IMR-90 (cell line): ENCODE measurements at regions not wholly inside any gene's neighbourhood (a gene's known extent, or its start where the extent isn't known, plus 50 kb on each side); places are given as distances from the start of the nearest gene placed in this dataset.

Experiments used
- ATAC-seq: fragments of 200-7000 bp; cut with Tn5 transposase; 2 replicates; pipeline ENCODE4 v1.9.1; 2020; ENCODE audit warnings: low read depth, mild to moderate bottlenecking, moderate library complexity
- BruUV-seq: library from RNA; stranded (reverse); fragments of 400-500 nt; replicated peaks from 2 replicates; lab custom pipeline; 2021; lab: Mats Ljungman, UMichigan
- CTCF ChIA-PET: fragments of 300-600 bp; formaldehyde crosslinking; extraction: SDS; loops from one replicate; lab custom pipeline; 2021; ENCODE audit warnings: antibody characterized with exemption; lab: Yijun Ruan, JAX
- POLR2A ChIA-PET: fragments of 300-600 bp; sonication (Branson Sonifier 250); formaldehyde crosslinking; loops from one replicate; lab custom pipeline; 2022; ENCODE audit warnings: antibody characterized with exemption; ENCODE audit not compliant: unreplicated experiment; lab: Charles Lee
- DNase-seq: peaks from one replicate; pipeline ENCODE4 v3.0.0; 2013
- H2AFZ ChIP-seq: replicated peaks from 2 replicates; pipeline ENCODE3; 2013; ENCODE audit warnings: low read length, mild to moderate bottlenecking; ENCODE audit not compliant: poor library complexity
- H2AK5ac ChIP-seq: 2 replicates; pipeline ENCODE4 v1.6.1; 2013; ENCODE audit warnings: low read depth, low read length, inconsistent platforms
- H2AK9ac ChIP-seq: replicated peaks from 2 replicates; pipeline ENCODE3; 2013; ENCODE audit warnings: mild to moderate bottlenecking, low read depth, low read length, moderate library complexity; ENCODE audit not compliant: poor library complexity
- H2BK120ac ChIP-seq: 2 replicates; pipeline ENCODE4 v1.6.1; 2013; ENCODE audit warnings: low read depth, low read length, inconsistent platforms
- H2BK15ac ChIP-seq: 3 replicates; pipeline ENCODE4 v1.6.1; 2013; ENCODE audit warnings: low read depth, low read length, inconsistent platforms
- H2BK20ac ChIP-seq: 2 replicates; pipeline ENCODE4 v1.6.1; 2013; ENCODE audit warnings: low read depth, mild to moderate bottlenecking, inconsistent platforms, low read length, moderate library complexity
- H2BK5ac ChIP-seq: 2 replicates; pipeline ENCODE4 v1.6.1; 2013; ENCODE audit warnings: mild to moderate bottlenecking, low read depth, low read length, inconsistent platforms; ENCODE audit not compliant: poor library complexity, severe bottlenecking
- H3K14ac ChIP-seq: replicated peaks from 2 replicates; pipeline ENCODE4 v1.6.1; 2013; ENCODE audit warnings: low read depth, low read length, inconsistent platforms
- H3K18ac ChIP-seq: 2 replicates; pipeline ENCODE4 v1.6.1; 2013; ENCODE audit warnings: low read depth, low read length, control low read depth
- H3K23ac ChIP-seq: 2 replicates; pipeline ENCODE4 v1.6.1; 2013; ENCODE audit warnings: low read depth, low read length, inconsistent platforms
- H3K27ac ChIP-seq: 2 replicates; pipeline ENCODE4 v1.5.1; 2013; ENCODE audit warnings: mild to moderate bottlenecking, control low read depth, low read length; ENCODE audit not compliant: insufficient read depth
- H3K27me3 ChIP-seq: 2 replicates; pipeline ENCODE4 v1.6.1; 2013; ENCODE audit warnings: low read length; ENCODE audit not compliant: control insufficient read depth, insufficient read depth
- H3K36me3 ChIP-seq: 2 replicates; pipeline ENCODE4 v1.6.1; 2013; ENCODE audit warnings: low read length, mixed read lengths; ENCODE audit not compliant: control insufficient read depth, insufficient read depth
- H3K4ac ChIP-seq: 2 replicates; pipeline ENCODE4 v1.6.1; 2013; ENCODE audit warnings: low read depth, low read length, inconsistent platforms
- H3K4me1 ChIP-seq: 2 replicates; pipeline ENCODE4 v1.6.1; 2013; ENCODE audit warnings: low read length, mixed read lengths; ENCODE audit not compliant: control insufficient read depth, insufficient read depth
- H3K4me2 ChIP-seq: 2 replicates; pipeline ENCODE4 v1.6.1; 2013; ENCODE audit warnings: low read depth, mild to moderate bottlenecking, control low read depth, low read length, moderate library complexity
- H3K4me3 ChIP-seq: 2 replicates; pipeline ENCODE4 v1.5.1; 2013; ENCODE audit warnings: low read depth, mild to moderate bottlenecking, control low read depth, low read length, moderate library complexity; ENCODE audit not compliant: insufficient read depth
- H3K56ac ChIP-seq: 2 replicates; pipeline ENCODE4 v1.6.1; 2013; ENCODE audit warnings: low read length, inconsistent platforms; ENCODE audit not compliant: insufficient read depth; ENCODE audit errors: extremely low read depth
- H3K79me1 ChIP-seq, 2 experiments: 2 replicates each; pipeline ENCODE4 v1.6.1; 2013; ENCODE audit warnings: low read length in 2 of 2, inconsistent platforms in 1 of 2, low read depth in 1 of 2
- H3K9ac ChIP-seq: 2 replicates; pipeline ENCODE4 v1.6.1; 2013; ENCODE audit warnings: low read depth, low read length, control low read depth
- H3K9me1 ChIP-seq: 2 replicates; pipeline ENCODE4 v1.6.1; 2013; ENCODE audit warnings: low read length, inconsistent platforms; ENCODE audit not compliant: insufficient read depth
- H3K9me3 ChIP-seq: 2 replicates; pipeline ENCODE4 v1.6.1; 2013; ENCODE audit warnings: low read length; ENCODE audit not compliant: control insufficient read depth, insufficient read depth
- H4K20me1 ChIP-seq: 2 replicates; pipeline ENCODE4 v1.6.1; 2013; ENCODE audit warnings: low read length, inconsistent platforms; ENCODE audit not compliant: insufficient read depth
- H4K5ac ChIP-seq: 2 replicates; pipeline ENCODE4 v1.6.1; 2013; ENCODE audit warnings: mild to moderate bottlenecking, low read depth, low read length, control low read depth
- H4K8ac ChIP-seq, 2 experiments: 2 replicates each; pipeline ENCODE4 v1.6.1; 2013; ENCODE audit warnings: low read depth in 2 of 2, low read length in 2 of 2, control low read depth in 1 of 2, inconsistent platforms in 1 of 2
- H4K91ac ChIP-seq: 2 replicates; pipeline ENCODE4 v1.6.1; 2013; ENCODE audit warnings: low read depth, low read length, inconsistent platforms; ENCODE audit not compliant: insufficient read depth
- FOS ChIP-seq: fragments of 150-350 bp; IDR thresholded peaks from 2 replicates; pipeline ENCODE4 v1.6.1; 2016; ENCODE audit warnings: low read depth, low read length
- MXI1 ChIP-seq: IDR thresholded peaks from 2 replicates; pipeline ENCODE4 v1.6.1; 2012; ENCODE audit warnings: low read depth, mild to moderate bottlenecking, low read length, moderate library complexity, borderline replicate concordance
- RAD21 ChIP-seq: IDR thresholded peaks from 2 replicates; pipeline ENCODE4 v1.6.1; 2012; ENCODE audit warnings: low read length, improper control_type of control experiment
- WGBS, 2 experiments: methylation state at CpG; one replicate each; pipeline versions ENCODE4 v1.1.5 to v1.1.7; 2013; ENCODE audit warnings: missing lambda C conversion rate in 2 of 2; ENCODE audit not compliant: insufficient read length in 1 of 2; ENCODE audit errors: extremely low coverage in 2 of 2; 5-methylcytosine and 5-hydroxymethylcytosine counted together
- dilution Hi-C: fragments of 300-500 bp; cut with HindIII; formaldehyde crosslinking; loops from one replicate; pipeline ENCODE4 v1.14.3; 2018; ENCODE audit warnings: low sequenced_read_pairs; ENCODE audit not compliant: unreplicated experiment
- in situ Hi-C: fragments of 300-500 bp; cut with MboI; formaldehyde crosslinking; loops from 3 replicates; pipeline ENCODE4 v1.14.3; 2019; ENCODE audit warnings: low sequenced_read_pairs, inconsistent platforms, mixed read lengths
- intact Hi-C: fragments of 100-400 bp; cut with micrococcal nuclease; formaldehyde crosslinking; loops from 2 replicates; pipeline ENCODE4 v1.10.0; 2022

DNA sequence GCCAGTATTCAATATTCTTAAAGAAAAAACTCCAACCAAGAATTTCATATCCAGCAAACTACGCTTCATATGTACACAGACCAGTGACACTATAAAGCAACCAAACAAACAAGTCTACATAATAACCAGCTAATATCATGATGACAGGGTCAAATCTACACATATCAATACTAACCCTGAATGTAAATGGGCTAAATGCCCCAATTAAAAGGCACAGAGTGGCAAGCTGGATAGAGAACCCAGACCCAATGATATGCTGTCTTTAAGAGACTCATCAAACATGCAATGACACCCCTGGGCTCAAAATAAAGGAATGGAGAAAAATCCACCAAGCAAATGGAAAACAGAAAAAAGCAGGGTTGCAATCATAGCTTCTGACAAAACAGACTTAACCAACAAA is 218.1 kb upstream of the NFE2L3 start:
- Histone ChIP-seq H4K20me1 (no peaks in the 10 kb centered on the region), H3K9me1 (no peaks in the 10 kb centered on the region), H3K4me3 (no peak overlapping the region), H3K4ac (no peak overlapping the region), H2AK5ac (no peak overlapping the region), H2BK20ac (no peak overlapping the region), H3K27me3 (no peaks in the 10 kb centered on the region), H3K4me1 (no peaks in the 10 kb centered on the region), H3K9ac (no peak overlapping the region), H2AFZ (no peak overlapping the region), H4K5ac (no peak overlapping the region), H3K79me1 (no peaks in the 10 kb centered on the region), H4K91ac (no peak overlapping the region), H4K8ac (no peak overlapping the region), H2BK15ac (no peak overlapping the region), H2BK5ac (no peak overlapping the region), H2AK9ac (no peak overlapping the region), H3K36me3 (no peaks in the 10 kb centered on the region), H3K4me2 (no peak overlapping the region), H3K18ac (no peak overlapping the region), H2BK120ac (no peak overlapping the region), H3K14ac (no peak overlapping the region), H3K27ac (no peak overlapping the region), H3K23ac (no peak overlapping the region), H3K56ac (no peak overlapping the region), H3K9me3 (no peaks in the 10 kb centered on the region)
- intact Hi-C loops (no loop called here), dilution Hi-C loops (no loop called here), in situ Hi-C loops (no loop called here)
- no peak for DNase-seq
- TF ChIP-seq MXI1 (no peak), RAD21 (no peak), FOS (no peak)
- POLR2A ChIA-PET, result no interaction called here
- no TSS peak for BruUV-seq
- ATAC-seq, result no peak
- no CpG with 5 or more reads among the region's 1 CpG for WGBS, 2 experiments
- CTCF ChIA-PET, result no interaction called here
